ENCODE measurements at regions not wholly inside any gene's neighbourhood (a gene's known extent, or its start where the extent isn't known, plus 50 kb on each side); places are given as distances from the start of the nearest gene placed in this dataset.

GRCh38 chr14:48857366-48857765 is 728.8 kb downstream of the RPS29 start:
- TF ChIP-seq ZNF70 (CRISPR knock-in tag; IDR thresholded peaks at IDR 0.05): no peak
- TF ChIP-seq RARB (CRISPR knock-in tag; IDR thresholded peaks at IDR 0.05): no peak
- no peak for TF ChIP-seq ZNF8 (CRISPR knock-in tag; IDR thresholded peaks at IDR 0.05)
- TF ChIP-seq OSR1 (CRISPR knock-in tag; IDR thresholded peaks at IDR 0.05): no peak
- no peak for TF ChIP-seq PPARA (CRISPR knock-in tag; IDR thresholded peaks at IDR 0.05; ENCODE audit: borderline replicate concordance)
- no peak for TF ChIP-seq ISL1 (CRISPR knock-in tag; IDR thresholded peaks at IDR 0.05)
- no peak for TF ChIP-seq TSHZ2 (CRISPR knock-in tag; IDR thresholded peaks at IDR 0.05)
- TF ChIP-seq ARNTL (CRISPR knock-in tag; IDR thresholded peaks at IDR 0.05; ENCODE audit: borderline replicate concordance, low read depth): no peak
- no peak for TF ChIP-seq SNAI2 (CRISPR knock-in tag; IDR thresholded peaks at IDR 0.05)
- TF ChIP-seq ZFP3 (CRISPR knock-in tag; IDR thresholded peaks at IDR 0.05): no peak
- TF ChIP-seq CREB5 (CRISPR knock-in tag; IDR thresholded peaks at IDR 0.05; ENCODE audit: low read depth): no peak
- TF ChIP-seq ZC3H10 (CRISPR knock-in tag; IDR thresholded peaks at IDR 0.05): no peak

Measured in SK-N-SH treated with all-trans-retinoic acid at 6 μM for 48 hours (cell line).